Ishikawa (cell line): ENCODE measurements at regions not wholly inside any gene's neighbourhood (a gene's known extent, or its start where the extent isn't known, plus 50 kb on each side); places are given as distances from the start of the nearest gene placed in this dataset.

Experiments used
- CEBPB ChIP-seq: IDR thresholded peaks from 2 replicates; pipeline ENCODE4 v1.6.1; 2012
- CREB1 ChIP-seq: IDR thresholded peaks from 2 replicates; pipeline ENCODE4 v1.6.1; 2012; ENCODE audit warnings: low read depth
- EGR1 ChIP-seq: IDR thresholded peaks from 2 replicates; pipeline ENCODE4 v1.6.1; 2012
- EP300 ChIP-seq: IDR thresholded peaks from 2 replicates; pipeline ENCODE4 v1.6.1; 2012; ENCODE audit warnings: borderline replicate concordance
- FOXM1 ChIP-seq: IDR thresholded peaks from 2 replicates; pipeline ENCODE4 v1.6.1; 2012; ENCODE audit warnings: low read depth, borderline replicate concordance
- NFIC ChIP-seq: IDR thresholded peaks from 2 replicates; pipeline ENCODE4 v1.6.1; 2012
- RAD21 ChIP-seq: IDR thresholded peaks from 2 replicates; pipeline ENCODE4 v1.6.1; 2012; ENCODE audit warnings: low read depth
- TAF1 ChIP-seq: IDR thresholded peaks from 2 replicates; pipeline ENCODE4 v1.6.1; 2012; ENCODE audit warnings: low read depth, mild to moderate bottlenecking
- TCF12 ChIP-seq: IDR thresholded peaks from 2 replicates; pipeline ENCODE4 v1.6.1; 2012; ENCODE audit warnings: low read depth
- TEAD4 ChIP-seq: IDR thresholded peaks from 2 replicates; pipeline ENCODE4 v1.6.1; 2012
- YY1 ChIP-seq: IDR thresholded peaks from 2 replicates; pipeline ENCODE4 v1.6.1; 2012; ENCODE audit warnings: low read depth
- ZBTB7A ChIP-seq: IDR thresholded peaks from 2 replicates; pipeline ENCODE4 v1.6.1; 2012; ENCODE audit warnings: low read depth
- TF ChIP-seq, protein P1 (sequence below): IDR thresholded peaks from 2 replicates; pipeline ENCODE4 v1.6.1; 2012; ENCODE audit warnings: low read depth, mild to moderate bottlenecking
- TF ChIP-seq, protein P2 (sequence below): IDR thresholded peaks from 2 replicates; pipeline ENCODE4 v1.6.1; 2012
- TF ChIP-seq, protein P3 (sequence below): IDR thresholded peaks from 2 replicates; pipeline ENCODE4 v1.6.1; 2012

DNA sequence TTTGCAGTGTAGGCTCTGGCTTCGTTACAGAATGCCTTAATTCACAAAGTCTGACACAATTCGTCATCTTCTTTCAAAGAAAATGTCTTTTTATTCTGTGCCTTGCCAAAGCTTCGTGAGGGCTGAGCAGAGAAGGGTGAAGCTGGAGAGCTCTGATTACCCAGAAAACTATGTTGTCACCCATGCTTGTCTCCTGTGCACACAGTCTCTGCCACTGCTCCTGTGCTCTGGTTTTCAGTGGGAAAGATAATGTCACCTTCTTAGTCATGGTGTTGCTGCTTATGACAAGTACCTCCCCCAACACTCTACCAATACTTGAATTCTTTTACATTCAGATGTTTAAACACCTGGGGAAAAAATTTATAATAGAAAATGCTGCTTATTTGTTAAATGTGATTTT lies 509.2 kb upstream of the GRM7 start:
- TF ChIP-seq, protein P1, sequence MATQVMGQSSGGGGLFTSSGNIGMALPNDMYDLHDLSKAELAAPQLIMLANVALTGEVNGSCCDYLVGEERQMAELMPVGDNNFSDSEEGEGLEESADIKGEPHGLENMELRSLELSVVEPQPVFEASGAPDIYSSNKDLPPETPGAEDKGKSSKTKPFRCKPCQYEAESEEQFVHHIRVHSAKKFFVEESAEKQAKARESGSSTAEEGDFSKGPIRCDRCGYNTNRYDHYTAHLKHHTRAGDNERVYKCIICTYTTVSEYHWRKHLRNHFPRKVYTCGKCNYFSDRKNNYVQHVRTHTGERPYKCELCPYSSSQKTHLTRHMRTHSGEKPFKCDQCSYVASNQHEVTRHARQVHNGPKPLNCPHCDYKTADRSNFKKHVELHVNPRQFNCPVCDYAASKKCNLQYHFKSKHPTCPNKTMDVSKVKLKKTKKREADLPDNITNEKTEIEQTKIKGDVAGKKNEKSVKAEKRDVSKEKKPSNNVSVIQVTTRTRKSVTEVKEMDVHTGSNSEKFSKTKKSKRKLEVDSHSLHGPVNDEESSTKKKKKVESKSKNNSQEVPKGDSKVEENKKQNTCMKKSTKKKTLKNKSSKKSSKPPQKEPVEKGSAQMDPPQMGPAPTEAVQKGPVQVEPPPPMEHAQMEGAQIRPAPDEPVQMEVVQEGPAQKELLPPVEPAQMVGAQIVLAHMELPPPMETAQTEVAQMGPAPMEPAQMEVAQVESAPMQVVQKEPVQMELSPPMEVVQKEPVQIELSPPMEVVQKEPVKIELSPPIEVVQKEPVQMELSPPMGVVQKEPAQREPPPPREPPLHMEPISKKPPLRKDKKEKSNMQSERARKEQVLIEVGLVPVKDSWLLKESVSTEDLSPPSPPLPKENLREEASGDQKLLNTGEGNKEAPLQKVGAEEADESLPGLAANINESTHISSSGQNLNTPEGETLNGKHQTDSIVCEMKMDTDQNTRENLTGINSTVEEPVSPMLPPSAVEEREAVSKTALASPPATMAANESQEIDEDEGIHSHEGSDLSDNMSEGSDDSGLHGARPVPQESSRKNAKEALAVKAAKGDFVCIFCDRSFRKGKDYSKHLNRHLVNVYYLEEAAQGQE = no peak
- TF ChIP-seq, protein P2, sequence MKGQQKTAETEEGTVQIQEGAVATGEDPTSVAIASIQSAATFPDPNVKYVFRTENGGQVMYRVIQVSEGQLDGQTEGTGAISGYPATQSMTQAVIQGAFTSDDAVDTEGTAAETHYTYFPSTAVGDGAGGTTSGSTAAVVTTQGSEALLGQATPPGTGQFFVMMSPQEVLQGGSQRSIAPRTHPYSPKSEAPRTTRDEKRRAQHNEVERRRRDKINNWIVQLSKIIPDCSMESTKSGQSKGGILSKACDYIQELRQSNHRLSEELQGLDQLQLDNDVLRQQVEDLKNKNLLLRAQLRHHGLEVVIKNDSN = no peak
- TF ChIP-seq TCF12 (no peak), ZBTB7A (no peak), TAF1 (no peak), CEBPB (no peak), CREB1 (no peak), NFIC (no peak), RAD21 (no peak), YY1 (no peak), TEAD4 (no peak), EGR1 (no peak), FOXM1 (no peak), EP300 (no peak)
- TF ChIP-seq, protein P3, sequence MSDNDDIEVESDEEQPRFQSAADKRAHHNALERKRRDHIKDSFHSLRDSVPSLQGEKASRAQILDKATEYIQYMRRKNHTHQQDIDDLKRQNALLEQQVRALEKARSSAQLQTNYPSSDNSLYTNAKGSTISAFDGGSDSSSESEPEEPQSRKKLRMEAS = no peak

DNA sequence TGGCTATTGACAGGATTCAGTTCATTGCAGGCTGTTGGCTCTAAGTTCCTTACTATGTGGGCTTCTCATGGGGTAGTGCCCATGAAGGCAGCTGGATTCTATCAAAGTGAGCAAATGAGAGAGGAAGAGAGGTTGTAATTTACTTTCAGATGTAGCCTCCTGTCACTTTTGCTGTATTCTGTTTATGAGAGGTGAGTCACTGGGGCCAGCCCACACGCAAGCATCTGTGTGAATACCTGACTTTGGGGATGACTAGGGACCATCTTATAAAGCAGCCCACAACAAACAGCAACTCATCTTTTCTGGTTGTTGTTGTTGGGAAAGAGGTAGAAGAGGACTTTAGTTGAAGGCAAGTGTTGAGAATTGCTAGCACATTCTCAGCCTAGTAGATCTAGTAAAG lies 506.3 kb upstream of the GRM7 start:
- TF ChIP-seq, protein P1 = no peak
- no peak for TF ChIP-seq NFIC
- no peak for TF ChIP-seq EP300
- no peak for TF ChIP-seq RAD21
- TF ChIP-seq ZBTB7A = no peak
- TF ChIP-seq TEAD4 = no peak
- no peak for TF ChIP-seq CEBPB
- no peak for TF ChIP-seq FOXM1

DNA sequence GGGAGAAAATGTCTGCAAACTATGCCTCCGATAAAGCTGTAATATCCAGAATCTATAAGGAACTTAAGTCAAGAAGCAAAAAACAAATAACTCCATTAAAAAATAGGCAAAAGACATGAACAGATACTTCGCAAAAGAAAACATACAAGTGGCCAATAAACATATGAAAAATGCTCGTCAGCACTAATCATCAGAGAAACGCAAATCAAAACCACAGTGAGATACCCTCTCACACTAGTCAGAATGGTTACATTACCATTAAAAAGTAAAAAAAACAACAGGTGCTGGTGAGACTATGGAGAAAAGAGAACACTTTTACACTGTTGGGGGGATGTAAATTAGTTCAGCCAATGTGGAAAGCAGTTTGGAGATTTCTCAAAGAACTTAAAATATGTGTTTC lies 498.5 kb upstream of the GRM7 start:
- TF ChIP-seq FOXM1 = no peak
- no peak for TF ChIP-seq TAF1
- TF ChIP-seq YY1 = no peak
- no peak for TF ChIP-seq EP300
- no peak for TF ChIP-seq TCF12
- no peak for TF ChIP-seq ZBTB7A
- no peak for TF ChIP-seq EGR1
- TF ChIP-seq, protein P3 = no peak
- TF ChIP-seq, protein P2 = no peak
- TF ChIP-seq, protein P1 = no peak
- no peak for TF ChIP-seq TEAD4
- no peak for TF ChIP-seq CREB1

DNA sequence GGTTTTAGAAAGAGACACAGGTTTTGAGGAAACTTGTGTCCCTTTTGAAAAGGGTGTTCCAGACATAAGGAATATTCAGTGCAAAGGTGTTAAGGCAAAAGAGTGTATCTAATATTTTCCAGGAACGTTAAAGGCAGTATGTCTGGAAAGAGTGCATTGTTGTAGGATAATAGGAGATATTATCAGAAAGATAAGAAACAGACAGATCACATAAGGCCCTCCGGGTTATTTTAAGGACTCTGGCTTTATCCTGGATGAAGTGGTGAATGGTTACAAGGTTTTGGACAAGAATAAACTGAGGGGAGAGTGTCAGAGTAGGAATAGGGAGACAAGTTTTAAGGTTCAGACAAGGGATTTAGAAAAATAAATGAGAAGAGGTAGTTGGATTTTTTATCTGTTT lies 493.7 kb upstream of the GRM7 start:
- TF ChIP-seq, protein P2 = no peak
- no peak for TF ChIP-seq ZBTB7A
- TF ChIP-seq, protein P3 = no peak
- no peak for TF ChIP-seq FOXM1
- TF ChIP-seq CREB1 = no peak
- TF ChIP-seq YY1 = no peak
- TF ChIP-seq EGR1 = no peak
- TF ChIP-seq NFIC = no peak
- TF ChIP-seq, protein P1 = no peak
